ENCODE measurements at regions not wholly inside any gene's neighbourhood (a gene's known extent, or its start where the extent isn't known, plus 50 kb on each side); places are given as distances from the start of the nearest gene placed in this dataset.

GRCh38 chr15:87599616-87600015, 656.9 kb downstream of the NTRK3 start:
- Histone ChIP-seq H3K4me1 (no peaks in the 10 kb centered on the region), H3K9me3 (no peaks in the 10 kb centered on the region), H3K4me3 (no peak overlapping the region), H3K27me3 (no peaks in the 10 kb centered on the region), H3K27ac (no peak overlapping the region), H3K36me3 (no peaks in the 10 kb centered on the region)
- WGBS = 85% methylated on average over 4 of the region's 4 CpGs
- no peak for DNase-seq (ENCODE audit: low spot score in 2 of 2)
- no peak for TF ChIP-seq POLR2AphosphoS5 (IDR thresholded peaks at IDR 0.05)
- no peak for TF ChIP-seq EP300 (IDR thresholded peaks at IDR 0.05)
- TF ChIP-seq CTCF (IDR thresholded peaks at IDR 0.05) = no peak
- TF ChIP-seq POLR2A (IDR thresholded peaks at IDR 0.05) = no peak

- no peak overlapping the region for H3K4me3 ChIP-seq
- H3K27ac ChIP-seq = no peak overlapping the region
- WGBS = 80% methylated on average over 2 of the region's 2 CpGs
- H3K9me3 ChIP-seq = no peaks in the 10 kb centered on the region
- no peak for TF ChIP-seq POLR2A (IDR thresholded peaks at IDR 0.05)
- TF ChIP-seq POLR2AphosphoS5 (IDR thresholded peaks at IDR 0.05) = no peak
- no peak for TF ChIP-seq CTCF (IDR thresholded peaks at IDR 0.05)
- TF ChIP-seq EP300 (IDR thresholded peaks at IDR 0.05) = no peak
- no peaks in the 10 kb centered on the region for H3K4me1 ChIP-seq
- no peaks in the 10 kb centered on the region for H3K36me3 ChIP-seq
- H3K27me3 ChIP-seq = no peaks in the 10 kb centered on the region
- no peak for DNase-seq (ENCODE audit: low spot score in 2 of 2)
Observed at GRCh38 chr15:87597346-87598052, 659.0 kb downstream of the NTRK3 start.

GRCh38 chr15:87591582-87591981, 665.0 kb downstream of the NTRK3 start:
- Histone ChIP-seq H3K27me3 (no peaks in the 10 kb centered on the region), H3K4me1 (no peaks in the 10 kb centered on the region), H3K4me3 (no peak overlapping the region), H3K36me3 (no peaks in the 10 kb centered on the region), H3K27ac (no peak overlapping the region), H3K9me3 (no peaks in the 10 kb centered on the region)
- no peak for DNase-seq (ENCODE audit: low spot score in 2 of 2)
- TF ChIP-seq POLR2A (IDR thresholded peaks at IDR 0.05) (no peak), POLR2AphosphoS5 (IDR thresholded peaks at IDR 0.05) (no peak), EP300 (IDR thresholded peaks at IDR 0.05) (no peak), CTCF (IDR thresholded peaks at IDR 0.05) (no peak)
- 85% methylated on average over 2 of the region's 2 CpGs for WGBS

- Histone ChIP-seq H3K4me3 (no peak overlapping the region), H3K36me3 (no peaks in the 10 kb centered on the region), H3K4me1 (no peaks in the 10 kb centered on the region), H3K27ac (no peak overlapping the region), H3K9me3 (no peaks in the 10 kb centered on the region), H3K27me3 (no peaks in the 10 kb centered on the region)
- TF ChIP-seq POLR2A (IDR thresholded peaks at IDR 0.05) (no peak), EP300 (IDR thresholded peaks at IDR 0.05) (no peak), CTCF (IDR thresholded peaks at IDR 0.05) (no peak), POLR2AphosphoS5 (IDR thresholded peaks at IDR 0.05) (no peak)
- DNase-seq (ENCODE audit: low spot score in 2 of 2) = no peak
- WGBS = 73% methylated on average over 1 of the region's 1 CpG
Observed at GRCh38 chr15:87591042-87591441, 665.5 kb downstream of the NTRK3 start.

GRCh38 chr15:87589134-87589533, 667.4 kb downstream of the NTRK3 start:
- 50% methylated on average over 2 of the region's 2 CpGs for WGBS
- Histone ChIP-seq H3K27me3 (no peaks in the 10 kb centered on the region), H3K27ac (no peak overlapping the region), H3K36me3 (no peaks in the 10 kb centered on the region), H3K4me1 (no peaks in the 10 kb centered on the region), H3K9me3 (no peaks in the 10 kb centered on the region), H3K4me3 (no peak overlapping the region)
- TF ChIP-seq CTCF (IDR thresholded peaks at IDR 0.05) (no peak), POLR2A (IDR thresholded peaks at IDR 0.05) (no peak), POLR2AphosphoS5 (IDR thresholded peaks at IDR 0.05) (no peak), EP300 (IDR thresholded peaks at IDR 0.05) (no peak)
- DNase-seq (ENCODE audit: low spot score in 2 of 2) = no peak

All from suprapubic skin (tissue), 4 donors.